Adrenal gland (tissue), 5 donors: ENCODE measurements at regions not wholly inside any gene's neighbourhood (a gene's known extent, or its start where the extent isn't known, plus 50 kb on each side); places are given as distances from the start of the nearest gene placed in this dataset.

ENCODE experiments used
- POLR2A ChIP-seq, 2 donors: fragments of 450-650 bp; IDR thresholded peaks; one replicate each; pipeline ENCODE4 v1.6.1; 2017; ENCODE audit warnings: antibody characterized with exemption in 2 of 2, mild to moderate bottlenecking in 2 of 2, moderate library complexity in 1 of 2
- TF ChIP-seq, protein P1 (sequence below), 6 experiments: fragments of 450-650 bp in 4 of 6; fragments of 200-600 bp in 2 of 6; sonication (generic) in 1 of 6; IDR thresholded peaks; 1 replicate in 5 of 6; 2 replicates in 1 of 6; pipeline versions ENCODE4 v1.5.1 to v1.8.0; 2016 to 2021; ENCODE audit warnings: antibody characterized with exemption in 6 of 6, mild to moderate bottlenecking in 2 of 6, moderate library complexity in 1 of 6
- donor health status: DM: no; HTN: no; CAD: no.

- TF ChIP-seq, protein P1, sequence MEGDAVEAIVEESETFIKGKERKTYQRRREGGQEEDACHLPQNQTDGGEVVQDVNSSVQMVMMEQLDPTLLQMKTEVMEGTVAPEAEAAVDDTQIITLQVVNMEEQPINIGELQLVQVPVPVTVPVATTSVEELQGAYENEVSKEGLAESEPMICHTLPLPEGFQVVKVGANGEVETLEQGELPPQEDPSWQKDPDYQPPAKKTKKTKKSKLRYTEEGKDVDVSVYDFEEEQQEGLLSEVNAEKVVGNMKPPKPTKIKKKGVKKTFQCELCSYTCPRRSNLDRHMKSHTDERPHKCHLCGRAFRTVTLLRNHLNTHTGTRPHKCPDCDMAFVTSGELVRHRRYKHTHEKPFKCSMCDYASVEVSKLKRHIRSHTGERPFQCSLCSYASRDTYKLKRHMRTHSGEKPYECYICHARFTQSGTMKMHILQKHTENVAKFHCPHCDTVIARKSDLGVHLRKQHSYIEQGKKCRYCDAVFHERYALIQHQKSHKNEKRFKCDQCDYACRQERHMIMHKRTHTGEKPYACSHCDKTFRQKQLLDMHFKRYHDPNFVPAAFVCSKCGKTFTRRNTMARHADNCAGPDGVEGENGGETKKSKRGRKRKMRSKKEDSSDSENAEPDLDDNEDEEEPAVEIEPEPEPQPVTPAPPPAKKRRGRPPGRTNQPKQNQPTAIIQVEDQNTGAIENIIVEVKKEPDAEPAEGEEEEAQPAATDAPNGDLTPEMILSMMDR (IDR thresholded peaks at IDR 0.05) = peak; percentile 87 to 100 (median 94)
- TF ChIP-seq POLR2A (IDR thresholded peaks at IDR 0.05) = no peak
Measured at GRCh38 chr1:5514527-5515183, 477.6 kb downstream of the NPHP4 start.
